ENCODE measurements at regions not wholly inside any gene's neighbourhood (a gene's known extent, or its start where the extent isn't known, plus 50 kb on each side); places are given as distances from the start of the nearest gene placed in this dataset.

DNA sequence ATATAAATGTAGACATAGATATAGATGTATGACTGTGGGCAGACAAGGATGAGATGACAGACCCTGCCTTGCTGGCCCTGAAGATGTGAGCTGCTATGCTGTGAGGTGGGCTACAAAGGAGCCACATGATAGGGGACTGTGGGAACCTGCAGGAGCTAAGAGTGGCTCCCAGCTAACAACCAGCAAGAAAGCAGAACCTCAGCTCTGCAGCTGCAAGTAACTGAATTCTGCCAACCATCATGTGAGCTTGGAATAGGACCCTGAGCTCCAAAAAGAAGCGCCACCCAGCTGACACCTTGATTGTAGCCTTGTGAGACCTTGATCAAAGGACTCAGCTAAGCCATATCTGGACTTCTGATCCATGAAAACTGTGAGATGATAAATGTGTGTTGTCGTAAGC lies 123.3 kb upstream of the GRM7 start:
- H3K27me3 ChIP-seq (ENCODE audit: insufficient read depth, low read depth, low read length), result no peaks in the 10 kb centered on the region
- TF ChIP-seq, protein P1, sequence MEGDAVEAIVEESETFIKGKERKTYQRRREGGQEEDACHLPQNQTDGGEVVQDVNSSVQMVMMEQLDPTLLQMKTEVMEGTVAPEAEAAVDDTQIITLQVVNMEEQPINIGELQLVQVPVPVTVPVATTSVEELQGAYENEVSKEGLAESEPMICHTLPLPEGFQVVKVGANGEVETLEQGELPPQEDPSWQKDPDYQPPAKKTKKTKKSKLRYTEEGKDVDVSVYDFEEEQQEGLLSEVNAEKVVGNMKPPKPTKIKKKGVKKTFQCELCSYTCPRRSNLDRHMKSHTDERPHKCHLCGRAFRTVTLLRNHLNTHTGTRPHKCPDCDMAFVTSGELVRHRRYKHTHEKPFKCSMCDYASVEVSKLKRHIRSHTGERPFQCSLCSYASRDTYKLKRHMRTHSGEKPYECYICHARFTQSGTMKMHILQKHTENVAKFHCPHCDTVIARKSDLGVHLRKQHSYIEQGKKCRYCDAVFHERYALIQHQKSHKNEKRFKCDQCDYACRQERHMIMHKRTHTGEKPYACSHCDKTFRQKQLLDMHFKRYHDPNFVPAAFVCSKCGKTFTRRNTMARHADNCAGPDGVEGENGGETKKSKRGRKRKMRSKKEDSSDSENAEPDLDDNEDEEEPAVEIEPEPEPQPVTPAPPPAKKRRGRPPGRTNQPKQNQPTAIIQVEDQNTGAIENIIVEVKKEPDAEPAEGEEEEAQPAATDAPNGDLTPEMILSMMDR (IDR thresholded peaks at IDR 0.05; ENCODE audit: poor library complexity, severe bottlenecking), result no peak
- no peak for TF ChIP-seq TAF1 (IDR thresholded peaks at IDR 0.05; ENCODE audit: low read depth)
- TF ChIP-seq RAD21 (conservative IDR thresholded peaks at IDR 0.05), result no peak
- no peak for TF ChIP-seq EP300 (conservative IDR thresholded peaks at IDR 0.05; ENCODE audit: poor library complexity, severe bottlenecking)
- no peak for TF ChIP-seq SMC3 (conservative IDR thresholded peaks at IDR 0.05; ENCODE audit: poor library complexity)
- TF ChIP-seq EZH2 (IDR thresholded peaks at IDR 0.05; ENCODE audit: borderline replicate concordance, insufficient read depth, low read length, poor library complexity, severe bottlenecking), result no peak
- TF ChIP-seq POLR2AphosphoS5 (IDR thresholded peaks at IDR 0.05), result no peak
- no peak for TF ChIP-seq MXI1 (conservative IDR thresholded peaks at IDR 0.05; ENCODE audit: poor library complexity, severe bottlenecking)
- TF ChIP-seq, protein P2, sequence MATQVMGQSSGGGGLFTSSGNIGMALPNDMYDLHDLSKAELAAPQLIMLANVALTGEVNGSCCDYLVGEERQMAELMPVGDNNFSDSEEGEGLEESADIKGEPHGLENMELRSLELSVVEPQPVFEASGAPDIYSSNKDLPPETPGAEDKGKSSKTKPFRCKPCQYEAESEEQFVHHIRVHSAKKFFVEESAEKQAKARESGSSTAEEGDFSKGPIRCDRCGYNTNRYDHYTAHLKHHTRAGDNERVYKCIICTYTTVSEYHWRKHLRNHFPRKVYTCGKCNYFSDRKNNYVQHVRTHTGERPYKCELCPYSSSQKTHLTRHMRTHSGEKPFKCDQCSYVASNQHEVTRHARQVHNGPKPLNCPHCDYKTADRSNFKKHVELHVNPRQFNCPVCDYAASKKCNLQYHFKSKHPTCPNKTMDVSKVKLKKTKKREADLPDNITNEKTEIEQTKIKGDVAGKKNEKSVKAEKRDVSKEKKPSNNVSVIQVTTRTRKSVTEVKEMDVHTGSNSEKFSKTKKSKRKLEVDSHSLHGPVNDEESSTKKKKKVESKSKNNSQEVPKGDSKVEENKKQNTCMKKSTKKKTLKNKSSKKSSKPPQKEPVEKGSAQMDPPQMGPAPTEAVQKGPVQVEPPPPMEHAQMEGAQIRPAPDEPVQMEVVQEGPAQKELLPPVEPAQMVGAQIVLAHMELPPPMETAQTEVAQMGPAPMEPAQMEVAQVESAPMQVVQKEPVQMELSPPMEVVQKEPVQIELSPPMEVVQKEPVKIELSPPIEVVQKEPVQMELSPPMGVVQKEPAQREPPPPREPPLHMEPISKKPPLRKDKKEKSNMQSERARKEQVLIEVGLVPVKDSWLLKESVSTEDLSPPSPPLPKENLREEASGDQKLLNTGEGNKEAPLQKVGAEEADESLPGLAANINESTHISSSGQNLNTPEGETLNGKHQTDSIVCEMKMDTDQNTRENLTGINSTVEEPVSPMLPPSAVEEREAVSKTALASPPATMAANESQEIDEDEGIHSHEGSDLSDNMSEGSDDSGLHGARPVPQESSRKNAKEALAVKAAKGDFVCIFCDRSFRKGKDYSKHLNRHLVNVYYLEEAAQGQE (IDR thresholded peaks at IDR 0.05; ENCODE audit: borderline replicate concordance), result no peak
- H3K27ac ChIP-seq (ENCODE audit: low read length), result no peak overlapping the region
- H3K9me2 ChIP-seq (ENCODE audit: insufficient read depth, low read length), result no peaks in the 10 kb centered on the region
- H3K4me3 ChIP-seq (ENCODE audit: low read length), result no peak overlapping the region
- no peaks in the 10 kb centered on the region for H3K79me2 ChIP-seq (replicated peaks; ENCODE audit: insufficient read depth, low read length)
- H2AFZ ChIP-seq (ENCODE audit: low read depth, low read length), result no peak overlapping the region
- no peaks in the 10 kb centered on the region for H4K20me1 ChIP-seq (ENCODE audit: insufficient read depth)
- no peaks in the 10 kb centered on the region for H3F3A ChIP-seq (ENCODE audit: insufficient read depth, low read length, poor library complexity, severe bottlenecking)
- no peak overlapping the region for H3K4me2 ChIP-seq (ENCODE audit: low read length)
- H3K9me3 ChIP-seq (ENCODE audit: low read length), result no peaks in the 10 kb centered on the region
- no peaks in the 10 kb centered on the region for H3K36me3 ChIP-seq (ENCODE audit: insufficient read depth, low read length)
- no peak overlapping the region for H3K9ac ChIP-seq (ENCODE audit: low read length)

DNA sequence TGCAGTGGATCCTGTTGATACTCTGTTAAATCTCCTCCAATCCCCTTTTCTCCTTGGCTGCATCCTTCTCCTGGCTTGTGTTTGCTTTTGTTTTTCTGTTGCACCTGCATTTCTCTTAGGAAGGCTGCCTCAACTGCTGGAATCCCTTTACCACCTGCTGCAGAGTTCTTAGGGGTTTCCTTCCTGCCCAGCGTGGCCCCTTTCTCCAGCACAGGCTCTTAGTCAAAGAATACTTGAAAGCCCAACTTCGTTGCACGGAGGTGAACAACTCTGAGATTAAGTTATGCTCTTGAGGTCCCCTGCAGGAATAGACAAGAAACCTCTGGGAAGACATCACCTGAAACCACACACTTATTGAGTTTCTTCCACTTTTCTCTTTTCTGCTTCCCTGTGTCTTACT lies 121.6 kb upstream of the GRM7 start:
- no peak overlapping the region for H2AFZ ChIP-seq (ENCODE audit: low read depth, low read length)
- no peaks in the 10 kb centered on the region for H3K9me2 ChIP-seq (ENCODE audit: insufficient read depth, low read length)
- H3K9me3 ChIP-seq (ENCODE audit: low read length), result no peaks in the 10 kb centered on the region
- no peak overlapping the region for H3K27ac ChIP-seq (ENCODE audit: low read length)
- no peaks in the 10 kb centered on the region for H3F3A ChIP-seq (ENCODE audit: insufficient read depth, low read length, poor library complexity, severe bottlenecking)
- TF ChIP-seq, protein P2 (IDR thresholded peaks at IDR 0.05; ENCODE audit: borderline replicate concordance), result no peak
- TF ChIP-seq, protein P1 (IDR thresholded peaks at IDR 0.05; ENCODE audit: poor library complexity, severe bottlenecking), result no peak
- no peak for TF ChIP-seq SMC3 (conservative IDR thresholded peaks at IDR 0.05; ENCODE audit: poor library complexity)
- TF ChIP-seq MXI1 (conservative IDR thresholded peaks at IDR 0.05; ENCODE audit: poor library complexity, severe bottlenecking), result no peak
- TF ChIP-seq RAD21 (conservative IDR thresholded peaks at IDR 0.05), result no peak
- TF ChIP-seq TAF1 (IDR thresholded peaks at IDR 0.05; ENCODE audit: low read depth), result no peak
- TF ChIP-seq POLR2AphosphoS5 (IDR thresholded peaks at IDR 0.05), result no peak
- no peak for TF ChIP-seq EZH2 (IDR thresholded peaks at IDR 0.05; ENCODE audit: borderline replicate concordance, insufficient read depth, low read length, poor library complexity, severe bottlenecking)
- TF ChIP-seq EP300 (conservative IDR thresholded peaks at IDR 0.05; ENCODE audit: poor library complexity, severe bottlenecking), result no peak
- H3K4me3 ChIP-seq (ENCODE audit: low read length), result no peak overlapping the region
- no peak overlapping the region for H3K4me2 ChIP-seq (ENCODE audit: low read length)
- H3K9ac ChIP-seq (ENCODE audit: low read length), result no peak overlapping the region
- no peaks in the 10 kb centered on the region for H3K27me3 ChIP-seq (ENCODE audit: insufficient read depth, low read depth, low read length)
- no peaks in the 10 kb centered on the region for H3K79me2 ChIP-seq (replicated peaks; ENCODE audit: insufficient read depth, low read length)
- no peaks in the 10 kb centered on the region for H4K20me1 ChIP-seq (ENCODE audit: insufficient read depth)
- H3K36me3 ChIP-seq (ENCODE audit: insufficient read depth, low read length), result no peaks in the 10 kb centered on the region
